Retinal pigment epithelial cell (primary cell): ENCODE measurements at regions not wholly inside any gene's neighbourhood (a gene's known extent, or its start where the extent isn't known, plus 50 kb on each side); places are given as distances from the start of the nearest gene placed in this dataset.

Source experiments
- DNase-seq: peaks from one replicate; pipeline ENCODE4 v3.0.0-alpha.2; 2010; ENCODE audit warnings: low read depth
- H3K4me3 ChIP-seq: 2 replicates; pipeline ENCODE4 v1.5.1; 2011; ENCODE audit warnings: mild to moderate bottlenecking, low read length, control low read depth, moderate library complexity
- TF ChIP-seq, protein P1 (sequence below): conservative IDR thresholded peaks from 2 replicates; pipeline ENCODE4 v1.5.1; 2011; ENCODE audit warnings: low read depth, low read length, control low read depth, inconsistent platforms

- DNase-seq: no peak
- no peak overlapping the region for H3K4me3 ChIP-seq
- TF ChIP-seq, protein P1, sequence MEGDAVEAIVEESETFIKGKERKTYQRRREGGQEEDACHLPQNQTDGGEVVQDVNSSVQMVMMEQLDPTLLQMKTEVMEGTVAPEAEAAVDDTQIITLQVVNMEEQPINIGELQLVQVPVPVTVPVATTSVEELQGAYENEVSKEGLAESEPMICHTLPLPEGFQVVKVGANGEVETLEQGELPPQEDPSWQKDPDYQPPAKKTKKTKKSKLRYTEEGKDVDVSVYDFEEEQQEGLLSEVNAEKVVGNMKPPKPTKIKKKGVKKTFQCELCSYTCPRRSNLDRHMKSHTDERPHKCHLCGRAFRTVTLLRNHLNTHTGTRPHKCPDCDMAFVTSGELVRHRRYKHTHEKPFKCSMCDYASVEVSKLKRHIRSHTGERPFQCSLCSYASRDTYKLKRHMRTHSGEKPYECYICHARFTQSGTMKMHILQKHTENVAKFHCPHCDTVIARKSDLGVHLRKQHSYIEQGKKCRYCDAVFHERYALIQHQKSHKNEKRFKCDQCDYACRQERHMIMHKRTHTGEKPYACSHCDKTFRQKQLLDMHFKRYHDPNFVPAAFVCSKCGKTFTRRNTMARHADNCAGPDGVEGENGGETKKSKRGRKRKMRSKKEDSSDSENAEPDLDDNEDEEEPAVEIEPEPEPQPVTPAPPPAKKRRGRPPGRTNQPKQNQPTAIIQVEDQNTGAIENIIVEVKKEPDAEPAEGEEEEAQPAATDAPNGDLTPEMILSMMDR: no peak
These were observed 742.7 kb upstream of the ZNF608 start for GRCh38 chr5:125489146-125489545.

DNA sequence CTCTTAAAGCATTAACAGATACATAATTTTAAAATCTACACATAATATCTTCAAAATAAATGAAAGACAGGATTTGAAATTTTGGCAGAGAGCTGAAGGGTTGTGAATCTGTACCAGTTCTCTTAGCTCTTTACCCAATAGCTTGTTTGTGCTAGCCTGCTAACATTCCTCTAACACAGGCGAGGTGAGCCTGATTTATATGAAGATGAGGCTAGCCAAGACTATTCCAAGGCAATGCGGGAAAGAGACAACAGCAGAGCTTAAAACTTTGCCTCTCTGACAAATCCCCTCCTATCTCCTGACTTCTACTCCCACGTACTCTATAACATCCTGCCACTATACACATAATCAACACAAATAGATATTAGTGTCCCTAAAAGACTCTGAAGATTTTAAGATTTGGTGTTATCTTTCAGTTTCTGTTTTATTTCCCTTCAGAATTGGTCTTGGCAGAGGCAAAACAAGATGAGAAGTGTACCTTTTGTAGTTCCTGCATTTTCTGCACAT lies 745.6 kb upstream of the ZNF608 start:
- DNase-seq: no peak
- H3K4me3 ChIP-seq: no peak overlapping the region
- TF ChIP-seq, protein P1: no peak

DNA sequence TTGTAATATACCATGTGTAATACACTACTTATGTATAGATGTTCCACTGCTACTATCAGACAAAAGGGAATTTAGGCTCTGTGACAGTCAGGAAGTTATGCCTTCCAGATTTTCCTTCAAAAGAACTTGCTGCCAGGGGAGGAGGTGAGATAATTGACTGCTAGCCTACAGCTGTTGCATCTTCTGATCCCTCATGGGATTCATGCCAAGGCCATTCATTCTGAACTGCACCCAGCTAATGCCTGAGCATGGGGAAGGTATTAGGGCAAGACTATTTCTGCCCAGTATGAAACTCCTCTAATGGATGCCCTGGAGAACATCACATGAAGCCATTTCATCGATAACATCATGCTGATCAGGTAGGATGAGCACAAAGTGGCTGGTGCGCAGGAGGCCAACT lies 746.5 kb upstream of the ZNF608 start:
- TF ChIP-seq, protein P1: no peak
- no peak overlapping the region for H3K4me3 ChIP-seq
- DNase-seq: no peak

GRCh38 chr5:125496393-125496792 lies 750.0 kb upstream of the ZNF608 start:
- TF ChIP-seq, protein P1: no peak
- DNase-seq: no peak
- no peak overlapping the region for H3K4me3 ChIP-seq

GRCh38 chr5:125497651-125498050 lies 751.2 kb upstream of the ZNF608 start:
- H3K4me3 ChIP-seq: no peak overlapping the region
- DNase-seq: no peak
- TF ChIP-seq, protein P1: no peak

GRCh38 chr5:125499636-125500332 lies 753.3 kb upstream of the ZNF608 start:
- H3K4me3 ChIP-seq: no peak overlapping the region
- TF ChIP-seq, protein P1: no peak
- no peak for DNase-seq

DNA sequence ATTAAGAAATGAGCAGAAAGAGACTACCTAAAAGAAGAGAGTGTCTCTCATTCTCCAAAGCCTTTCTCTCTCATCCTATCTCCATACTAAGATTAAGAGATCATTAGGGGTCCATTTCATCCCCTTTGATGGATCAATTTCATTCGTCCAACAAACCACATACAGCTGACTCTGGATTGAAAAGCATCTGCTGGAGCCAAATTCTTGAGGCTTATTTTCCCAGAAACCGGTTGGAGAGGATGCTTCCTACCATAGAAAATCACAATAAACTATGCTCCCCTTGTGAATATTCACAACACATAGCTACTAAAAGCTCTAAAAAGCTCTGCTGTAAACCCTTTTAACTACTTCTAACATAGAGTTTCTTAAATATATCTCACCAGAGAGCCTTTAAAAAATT lies 755.0 kb upstream of the ZNF608 start:
- TF ChIP-seq, protein P1: no peak
- DNase-seq: no peak

More for the DNA sequence above, 755.0 kb upstream of the ZNF608 start:
- H3K4me3 ChIP-seq: no peak overlapping the region
